H9 (cell line): ENCODE measurements at regions not wholly inside any gene's neighbourhood (a gene's known extent, or its start where the extent isn't known, plus 50 kb on each side); places are given as distances from the start of the nearest gene placed in this dataset.

Source experiments
- DNase-seq: peaks from one replicate; pipeline ENCODE4 v3.0.0-alpha.2; 2017
- H2AFZ ChIP-seq: one replicate; pipeline ENCODE4 v1.6.1; 2013; ENCODE audit warnings: mild to moderate bottlenecking, low read length, control low read depth, moderate library complexity
- H2AK5ac ChIP-seq: 2 replicates; pipeline ENCODE4 v1.6.1; 2013; ENCODE audit warnings: low read length, control low read depth, mixed read lengths; ENCODE audit not compliant: insufficient read length
- H2BK120ac ChIP-seq: one replicate; pipeline ENCODE4 v1.6.1; 2013; ENCODE audit warnings: low read depth, mild to moderate bottlenecking, low read length, control low read depth, inconsistent platforms; ENCODE audit not compliant: poor library complexity, severe bottlenecking
- H2BK12ac ChIP-seq: 2 replicates; pipeline ENCODE4 v1.6.1; 2013; ENCODE audit warnings: low read length, control low read depth, mixed read lengths, low read depth; ENCODE audit not compliant: insufficient read length
- H2BK15ac ChIP-seq: 2 replicates; pipeline ENCODE4 v1.6.1; 2013; ENCODE audit warnings: low read depth, low read length, control low read depth
- H2BK20ac ChIP-seq: one replicate; pipeline ENCODE4 v1.6.1; 2013; ENCODE audit warnings: low read depth, mild to moderate bottlenecking, low read length, control low read depth, inconsistent platforms; ENCODE audit not compliant: poor library complexity, severe bottlenecking
- H2BK5ac ChIP-seq: 2 replicates; pipeline ENCODE4 v1.6.1; 2013; ENCODE audit warnings: low read length, control low read depth, mixed read lengths; ENCODE audit not compliant: insufficient read length
- H3K14ac ChIP-seq: 2 replicates; pipeline ENCODE4 v1.6.1; 2013; ENCODE audit warnings: low read length, control low read depth; ENCODE audit not compliant: insufficient read depth
- H3K18ac ChIP-seq: 2 replicates; pipeline ENCODE4 v1.6.1; 2013; ENCODE audit warnings: low read depth, mild to moderate bottlenecking, mixed read lengths, low read length, control low read depth; ENCODE audit not compliant: insufficient read length
- H3K23ac ChIP-seq: 2 replicates; pipeline ENCODE4 v1.6.1; 2013; ENCODE audit warnings: low read length, control low read depth, mixed read lengths, low read depth; ENCODE audit not compliant: insufficient read length
- H3K23me2 ChIP-seq: 2 replicates; pipeline ENCODE4 v1.6.1; 2013; ENCODE audit warnings: low read depth, mild to moderate bottlenecking, mixed read lengths, low read length, control low read depth; ENCODE audit not compliant: insufficient read length, poor library complexity, severe bottlenecking
- H3K27ac ChIP-seq: 2 replicates; pipeline ENCODE4 v1.5.1; 2013; ENCODE audit warnings: low read length, control low read depth, mixed read lengths, low read depth; ENCODE audit not compliant: insufficient read length
- H3K27me3 ChIP-seq: 2 replicates; pipeline ENCODE4 v1.6.1; 2013; ENCODE audit warnings: low read length, control low read depth, inconsistent platforms; ENCODE audit not compliant: insufficient read depth
- H3K4ac ChIP-seq: 2 replicates; pipeline ENCODE4 v1.6.1; 2013; ENCODE audit warnings: low read depth, mild to moderate bottlenecking, control low read depth, inconsistent platforms, low read length, moderate library complexity
- H3K4me1 ChIP-seq: 2 replicates; pipeline ENCODE4 v1.6.1; 2013; ENCODE audit warnings: low read length, control low read depth, inconsistent platforms; ENCODE audit not compliant: insufficient read depth
- H3K4me2 ChIP-seq: 2 replicates; pipeline ENCODE4 v1.6.1; 2013; ENCODE audit warnings: low read length, control low read depth, mixed read lengths; ENCODE audit not compliant: insufficient read length, insufficient read depth
- H3K56ac ChIP-seq: 2 replicates; pipeline ENCODE4 v1.6.1; 2013; ENCODE audit warnings: low read depth, mild to moderate bottlenecking, mixed read lengths, low read length, control low read depth; ENCODE audit not compliant: insufficient read length
- H3K79me1 ChIP-seq: 2 replicates; pipeline ENCODE4 v1.6.1; 2013; ENCODE audit warnings: low read depth, mild to moderate bottlenecking, moderate library complexity, low read length, control low read depth, inconsistent platforms; ENCODE audit not compliant: insufficient read depth, poor library complexity, severe bottlenecking
- H3K79me2 ChIP-seq: 2 replicates; pipeline ENCODE4 v1.6.1; 2013; ENCODE audit warnings: low read length, control low read depth, inconsistent platforms; ENCODE audit not compliant: insufficient read depth
- H3K9ac ChIP-seq: 2 replicates; pipeline ENCODE4 v1.6.1; 2013; ENCODE audit warnings: low read length, control low read depth, mixed read lengths; ENCODE audit not compliant: insufficient read length; ENCODE audit errors: extremely low read depth
- H3K9me3 ChIP-seq: one replicate; pipeline ENCODE4 v1.6.1; 2013; ENCODE audit warnings: low read depth, low read length, inconsistent platforms; ENCODE audit not compliant: control insufficient read depth
- H3T11ph ChIP-seq: one replicate; pipeline ENCODE4 v1.6.1; 2013; ENCODE audit warnings: mild to moderate bottlenecking, low read length, control low read depth, inconsistent platforms
- H4K20me1 ChIP-seq: one replicate; pipeline ENCODE4 v1.6.1; 2013; ENCODE audit not compliant: control insufficient read depth, insufficient read length, insufficient read depth
- H4K5ac ChIP-seq: 2 replicates; pipeline ENCODE4 v1.6.1; 2013; ENCODE audit warnings: low read depth, mild to moderate bottlenecking, mixed read lengths, low read length, control low read depth; ENCODE audit not compliant: insufficient read length
- H4K8ac ChIP-seq: replicated peaks from 2 replicates; pipeline ENCODE4 v1.6.1; 2013; ENCODE audit warnings: low read length, control low read depth, mixed read lengths, low read depth; ENCODE audit not compliant: insufficient read length
- H4K91ac ChIP-seq: 2 replicates; pipeline ENCODE4 v1.6.1; 2013; ENCODE audit warnings: low read depth, mild to moderate bottlenecking, moderate library complexity, mixed read lengths, low read length, control low read depth; ENCODE audit not compliant: insufficient read length
- H3K27ac Mint-ChIP-seq, 3 experiments: 2 replicates in 2 of 3; 3 replicates in 1 of 3; pipeline ENCODE4 v1.8.0; 2020 to 2021; ENCODE audit warnings: mixed read lengths in 3 of 3, mild to moderate bottlenecking in 1 of 3, moderate library complexity in 1 of 3
- H3K27me3 Mint-ChIP-seq: 2 replicates; pipeline ENCODE4 v1.8.0; 2021; ENCODE audit warnings: low read depth, mild to moderate bottlenecking, moderate library complexity, mixed read lengths
- H3K36me3 Mint-ChIP-seq, 3 experiments: 2 replicates in 2 of 3; 3 replicates in 1 of 3; pipeline ENCODE4 v1.8.0; 2020 to 2021; ENCODE audit warnings: low read depth in 3 of 3, mixed read lengths in 3 of 3; ENCODE audit not compliant: insufficient read depth in 1 of 3
- H3K4me1 Mint-ChIP-seq, 2 experiments: 2 replicates each; pipeline ENCODE4 v1.8.0; 2020; ENCODE audit warnings: mixed read lengths in 2 of 2
- H3K4me3 Mint-ChIP-seq, 2 experiments: 2 replicates in 1 of 2; 3 replicates in 1 of 2; pipeline ENCODE4 v1.8.0; 2020 to 2021; ENCODE audit warnings: mild to moderate bottlenecking in 2 of 2, mixed read lengths in 2 of 2, moderate library complexity in 1 of 2
- H3K9me3 Mint-ChIP-seq, 2 experiments: 2 replicates in 1 of 2; 3 replicates in 1 of 2; pipeline ENCODE4 v1.8.0; 2020; ENCODE audit warnings: mild to moderate bottlenecking in 2 of 2, mixed read lengths in 2 of 2, moderate library complexity in 1 of 2
- WGBS: extraction: QIAGEN DNeasy Blood & Tissue Kit; methylation state at CpG from one replicate; pipeline ENCODE4 v1.1.7; 2013; ENCODE audit warnings: missing lambda C conversion rate, low lambda C conversion rate, mixed read lengths; ENCODE audit not compliant: insufficient read length; ENCODE audit errors: extremely low coverage; 5-methylcytosine and 5-hydroxymethylcytosine counted together
- TF ChIP-seq, protein P1 (sequence below): fragments of 200-600 bp; sonication (generic); conservative IDR thresholded peaks from 3 replicates; pipeline ENCODE4 v1.8.0; 2021; ENCODE audit warnings: antibody characterized with exemption, mild to moderate bottlenecking

GRCh38 chr3:166433060-166433459 lies 595.8 kb upstream of the BCHE start:
- TF ChIP-seq, protein P1, sequence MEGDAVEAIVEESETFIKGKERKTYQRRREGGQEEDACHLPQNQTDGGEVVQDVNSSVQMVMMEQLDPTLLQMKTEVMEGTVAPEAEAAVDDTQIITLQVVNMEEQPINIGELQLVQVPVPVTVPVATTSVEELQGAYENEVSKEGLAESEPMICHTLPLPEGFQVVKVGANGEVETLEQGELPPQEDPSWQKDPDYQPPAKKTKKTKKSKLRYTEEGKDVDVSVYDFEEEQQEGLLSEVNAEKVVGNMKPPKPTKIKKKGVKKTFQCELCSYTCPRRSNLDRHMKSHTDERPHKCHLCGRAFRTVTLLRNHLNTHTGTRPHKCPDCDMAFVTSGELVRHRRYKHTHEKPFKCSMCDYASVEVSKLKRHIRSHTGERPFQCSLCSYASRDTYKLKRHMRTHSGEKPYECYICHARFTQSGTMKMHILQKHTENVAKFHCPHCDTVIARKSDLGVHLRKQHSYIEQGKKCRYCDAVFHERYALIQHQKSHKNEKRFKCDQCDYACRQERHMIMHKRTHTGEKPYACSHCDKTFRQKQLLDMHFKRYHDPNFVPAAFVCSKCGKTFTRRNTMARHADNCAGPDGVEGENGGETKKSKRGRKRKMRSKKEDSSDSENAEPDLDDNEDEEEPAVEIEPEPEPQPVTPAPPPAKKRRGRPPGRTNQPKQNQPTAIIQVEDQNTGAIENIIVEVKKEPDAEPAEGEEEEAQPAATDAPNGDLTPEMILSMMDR, result no peak
- no peaks in the 10 kb centered on the region for H3K79me1 ChIP-seq
- H3K23ac ChIP-seq, result no peak overlapping the region
- H3K4me1 ChIP-seq, result no peaks in the 10 kb centered on the region
- no peak for DNase-seq
- no peak overlapping the region for H2AFZ ChIP-seq
- H4K91ac ChIP-seq, result no peak overlapping the region
- no peak overlapping the region for H3K4me2 ChIP-seq
- no peak overlapping the region for H4K5ac ChIP-seq
- H2BK20ac ChIP-seq, result no peak overlapping the region
- H3K27ac ChIP-seq, result no peak overlapping the region
- H4K8ac ChIP-seq, result no peak overlapping the region
- H3K9me3 ChIP-seq, result no peaks in the 10 kb centered on the region
- H2BK120ac ChIP-seq, result no peak overlapping the region
- no peak overlapping the region for H3K27ac Mint-ChIP-seq
- H3K9me3 Mint-ChIP-seq, result no peaks in the 10 kb centered on the region
- no peaks in the 10 kb centered on the region for H3K27me3 ChIP-seq
- no peak overlapping the region for H3K56ac ChIP-seq
- no peak overlapping the region for H2AK5ac ChIP-seq
- no peak overlapping the region for H3K4ac ChIP-seq
- no peaks in the 10 kb centered on the region for H3K27me3 Mint-ChIP-seq
- H3K79me2 ChIP-seq, result no peaks in the 10 kb centered on the region
- H3K4me1 Mint-ChIP-seq, result no peaks in the 10 kb centered on the region
- H3T11ph ChIP-seq, result no peak overlapping the region
- no peak overlapping the region for H3K14ac ChIP-seq
- H3K18ac ChIP-seq, result no peak overlapping the region
- H3K23me2 ChIP-seq, result no peaks in the 10 kb centered on the region
- H2BK5ac ChIP-seq, result no peak overlapping the region
- no peak overlapping the region for H2BK15ac ChIP-seq
- no peak overlapping the region for H3K9ac ChIP-seq
- H2BK12ac ChIP-seq, result no peak overlapping the region
- H3K4me3 Mint-ChIP-seq, result no peak overlapping the region
- WGBS, result no CpG with 5 or more reads among the region's 2 CpGs
- H3K36me3 Mint-ChIP-seq, result no peaks in the 10 kb centered on the region
- H4K20me1 ChIP-seq, result no peaks in the 10 kb centered on the region
